GM21360 (cell line): ENCODE measurements at regions not wholly inside any gene's neighbourhood (a gene's known extent, or its start where the extent isn't known, plus 50 kb on each side); places are given as distances from the start of the nearest gene placed in this dataset.

Experiments used
- ATAC-seq: cut with Tn5 transposase; IDR thresholded peaks from one replicate; pipeline ENCODE4 v1.9.1; 2021; ENCODE audit warnings: mild to moderate bottlenecking, moderate library complexity; ENCODE audit not compliant: unreplicated experiment

GRCh38 chr6:133583907-133584427, 304.9 kb upstream of the TCF21 start:
- no peak for ATAC-seq

DNA sequence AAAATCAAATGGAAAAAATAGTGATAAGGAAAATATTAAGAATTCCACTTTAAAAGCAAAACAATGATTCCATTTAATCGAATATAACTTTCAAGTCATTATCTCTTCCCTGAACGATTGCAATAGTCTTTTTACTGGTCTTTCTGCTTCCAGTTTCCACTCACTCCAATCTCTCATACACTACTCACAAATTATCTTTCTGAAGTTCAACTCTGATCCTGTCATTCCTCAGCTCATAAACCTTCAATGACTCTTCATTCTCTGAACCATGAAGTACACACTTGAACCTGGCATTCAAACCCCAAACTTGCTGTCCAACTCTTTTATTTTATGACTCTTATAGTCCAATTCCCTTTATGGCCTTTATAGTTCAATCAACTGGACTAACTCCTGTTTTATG, 304.1 kb upstream of the TCF21 start:
- no peak for ATAC-seq

DNA sequence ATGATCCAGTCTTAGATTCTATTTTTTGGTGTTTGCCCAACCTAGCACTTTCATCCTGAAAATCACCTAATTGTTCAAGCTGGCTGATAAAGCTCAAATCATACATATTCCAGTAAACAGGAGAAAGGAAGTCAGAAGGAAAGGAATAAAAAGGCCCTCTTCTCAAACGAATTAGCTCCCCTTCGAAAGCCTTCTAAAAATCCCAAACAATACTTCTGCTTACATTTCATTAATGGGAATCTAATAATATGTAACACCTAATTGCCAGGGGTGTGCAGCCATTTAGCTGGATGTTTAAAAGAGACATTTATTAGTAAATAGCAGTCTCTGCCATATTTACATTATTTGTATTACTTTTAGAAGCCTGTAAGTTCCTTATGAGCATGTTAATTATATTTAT, 302.9 kb upstream of the TCF21 start:
- ATAC-seq = no peak

- ATAC-seq = no peak
Observed at GRCh38 chr6:133587546-133588160, 301.3 kb upstream of the TCF21 start.

DNA sequence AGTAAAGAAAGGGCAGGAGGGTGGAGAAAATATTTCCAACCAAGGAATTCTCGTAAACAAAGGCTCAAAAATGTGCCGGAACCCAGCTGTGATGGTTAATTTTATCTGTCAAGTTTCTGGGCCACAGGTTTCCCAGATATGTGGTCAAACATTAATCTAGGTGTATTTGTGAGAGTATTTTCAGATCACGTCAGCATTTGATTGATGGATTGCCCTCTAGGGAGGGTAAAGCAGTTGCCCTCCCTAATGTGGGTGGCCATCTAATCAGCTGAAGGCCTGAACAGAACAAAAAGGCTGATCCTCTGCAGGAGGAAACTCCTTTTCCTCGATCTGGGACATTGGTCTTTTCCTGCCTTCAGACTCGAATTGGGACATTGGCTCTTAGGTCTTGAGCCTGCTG, 298.7 kb upstream of the TCF21 start:
- no peak for ATAC-seq

DNA sequence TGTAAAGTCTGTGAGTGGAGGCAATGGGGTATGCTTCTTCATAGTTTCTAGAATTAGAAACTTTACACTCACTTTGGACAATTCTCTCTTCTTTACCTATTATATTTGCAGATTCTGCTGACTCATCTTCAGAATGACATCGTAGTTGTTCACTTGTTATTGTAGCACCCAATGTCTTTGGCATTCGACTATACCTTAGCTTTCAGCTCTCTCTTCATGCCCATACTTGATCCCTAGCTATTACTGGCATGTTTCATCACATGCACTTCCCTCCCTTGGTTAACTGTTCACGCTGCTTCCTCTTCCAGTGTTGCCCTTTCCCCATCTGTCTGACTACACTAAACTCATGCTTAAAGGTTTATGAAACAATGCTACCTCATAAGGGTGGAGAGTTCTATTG, 298.1 kb upstream of the TCF21 start:
- no peak for ATAC-seq

GRCh38 chr6:133591275-133591674, 297.6 kb upstream of the TCF21 start:
- ATAC-seq = no peak

- no peak for ATAC-seq
Observed at GRCh38 chr6:133594652-133595110, 294.2 kb upstream of the TCF21 start.

DNA sequence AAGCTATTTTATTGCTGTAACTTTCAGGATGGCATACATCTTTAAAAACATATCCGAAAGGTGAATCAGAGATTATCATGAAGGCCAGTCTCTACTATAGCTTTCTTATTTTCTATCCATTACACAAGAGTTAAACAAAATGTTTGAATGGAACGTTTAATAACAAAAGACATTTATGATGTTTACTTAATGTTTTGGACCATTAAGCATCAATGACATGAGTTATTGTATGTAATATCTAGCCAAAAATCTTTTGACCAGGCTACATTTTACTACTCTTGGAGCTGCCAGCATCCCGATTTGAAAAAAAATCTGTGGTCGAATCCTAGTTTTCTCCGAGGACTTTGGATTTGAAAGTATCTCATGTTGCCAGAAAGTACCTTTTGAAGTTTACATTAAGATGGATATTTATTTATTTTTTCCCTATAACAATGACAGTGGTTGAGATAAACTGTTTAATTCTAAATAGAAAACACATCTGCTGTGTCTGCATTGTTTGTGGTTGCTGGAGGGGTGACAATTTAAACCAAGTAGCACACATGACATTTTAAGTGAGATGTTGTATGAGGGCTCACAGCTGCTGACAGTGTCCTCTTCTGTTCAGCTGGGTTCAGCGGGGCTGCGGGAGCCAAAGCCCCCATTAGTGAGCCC, 293.7 kb upstream of the TCF21 start:
- ATAC-seq = no peak

GRCh38 chr6:133606852-133607251, 282.1 kb upstream of the TCF21 start:
- ATAC-seq = no peak

- ATAC-seq = no peak
Observed at GRCh38 chr6:133608620-133609019, 280.3 kb upstream of the TCF21 start.

- ATAC-seq = no peak
Observed at GRCh38 chr6:133609415-133610226, 279.3 kb upstream of the TCF21 start.

DNA sequence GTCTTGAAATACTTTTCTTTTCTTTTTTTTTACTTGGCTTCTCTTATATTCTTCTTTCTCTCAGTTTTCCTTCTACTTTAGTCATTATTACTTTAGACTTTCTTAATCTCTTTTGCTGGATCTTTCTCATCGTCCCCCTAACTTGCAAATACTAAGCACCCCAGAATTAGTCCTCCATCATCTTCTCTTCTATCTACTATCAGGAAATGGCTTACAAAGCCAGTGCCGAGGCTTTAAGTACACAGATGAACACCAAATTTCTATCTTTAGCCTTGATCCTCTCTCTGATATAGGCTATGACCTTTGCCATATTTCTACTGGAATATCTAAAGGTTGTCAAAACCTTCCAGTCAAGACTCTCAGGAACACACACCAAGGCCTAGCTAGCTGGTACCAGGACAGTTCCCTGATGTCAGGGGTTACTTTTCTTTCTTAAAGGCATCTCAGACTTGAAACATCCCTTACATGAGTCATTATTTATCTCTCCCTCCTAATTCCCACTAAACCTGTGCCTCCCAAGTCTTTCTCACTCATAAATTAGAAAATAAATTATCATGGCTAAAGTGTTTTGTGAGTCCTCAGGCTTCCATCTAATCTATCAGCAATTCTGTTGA, 278.6 kb upstream of the TCF21 start:
- no peak for ATAC-seq

DNA sequence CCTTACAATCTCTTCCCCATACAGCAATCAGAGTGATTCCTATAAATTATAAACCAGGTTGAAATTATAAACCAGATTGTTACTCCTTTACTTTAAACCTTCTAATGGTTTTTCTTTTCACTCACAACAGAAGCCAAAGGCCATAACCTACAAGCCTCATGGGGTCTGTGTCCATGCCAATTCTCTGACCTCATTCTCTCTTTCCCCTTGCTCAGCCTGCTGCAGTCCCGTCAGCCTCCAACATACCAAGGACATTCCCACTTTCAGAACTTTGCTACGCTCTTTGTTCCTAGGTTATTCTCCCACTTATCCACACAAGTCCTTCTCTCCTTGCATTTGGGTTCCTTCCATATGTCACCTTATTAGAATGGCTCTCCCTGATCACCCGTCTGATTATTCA, 277.9 kb upstream of the TCF21 start:
- ATAC-seq = no peak

GRCh38 chr6:133612459-133612858, 276.5 kb upstream of the TCF21 start:
- ATAC-seq = no peak

- no peak for ATAC-seq
Observed at GRCh38 chr6:133613211-133613610, 275.7 kb upstream of the TCF21 start.

GRCh38 chr6:133621751-133622150, 267.2 kb upstream of the TCF21 start:
- no peak for ATAC-seq

GRCh38 chr6:133623065-133623464, 265.8 kb upstream of the TCF21 start:
- no peak for ATAC-seq

DNA sequence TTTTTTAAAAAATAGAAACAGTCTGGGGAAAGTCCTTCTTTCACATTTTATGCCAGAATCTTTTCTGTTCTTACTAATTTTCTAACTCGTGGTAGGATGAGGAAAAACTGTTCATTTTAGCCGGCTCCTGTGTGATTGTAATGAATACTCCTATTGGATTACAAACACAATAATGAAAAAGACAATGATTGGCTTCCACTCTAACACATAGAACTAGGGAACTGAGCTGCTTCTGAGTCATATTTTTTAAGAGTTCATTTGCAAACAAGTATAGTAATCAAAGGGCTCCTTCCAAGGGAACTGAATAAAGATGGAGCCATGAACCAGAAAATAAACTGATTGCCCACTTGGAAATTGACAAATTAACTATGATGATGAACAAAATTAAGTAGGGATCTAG, 265.3 kb upstream of the TCF21 start:
- no peak for ATAC-seq

DNA sequence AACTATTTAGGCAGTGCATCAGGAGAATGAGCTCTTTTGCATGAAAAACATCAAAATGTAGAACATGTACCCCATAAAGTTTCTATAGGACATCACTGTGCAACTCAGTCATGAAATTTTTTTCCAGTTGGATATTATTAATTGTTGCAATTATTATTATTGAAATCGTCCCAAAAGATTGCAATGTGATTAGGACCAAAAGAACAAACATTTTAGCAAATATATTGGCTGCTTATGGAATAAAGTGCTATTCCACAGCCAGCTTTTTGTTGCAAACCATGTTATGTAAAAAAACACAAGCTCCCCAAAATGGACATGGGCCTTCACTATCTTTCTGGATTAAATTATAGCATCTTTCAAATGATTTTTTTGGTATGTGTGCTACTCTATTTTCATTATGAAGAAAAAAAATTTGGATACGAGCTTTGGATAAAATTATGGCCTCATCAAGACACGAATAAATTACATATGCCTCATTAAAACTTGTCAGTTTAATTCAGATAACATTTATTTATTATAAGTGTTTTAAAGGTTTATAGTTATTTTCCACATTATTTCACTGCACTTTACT, 262.7 kb upstream of the TCF21 start:
- no peak for ATAC-seq

- no peak for ATAC-seq
Observed at GRCh38 chr6:133629970-133630369, 258.9 kb upstream of the TCF21 start.
